Gastroesophageal sphincter (tissue), 4 donors: ENCODE measurements at regions not wholly inside any gene's neighbourhood (a gene's known extent, or its start where the extent isn't known, plus 50 kb on each side); places are given as distances from the start of the nearest gene placed in this dataset.

Experiments used
- ATAC-seq: fragments of 150-250 bp; one replicate; pipeline ENCODE4 v1.9.1; 2016; ENCODE audit warnings: mild to moderate bottlenecking, moderate library complexity
- H3K27ac ChIP-seq, 4 donors: fragments of 200-600 bp; sonication (generic) in 3 of 4; 1 replicate in 3 of 4; 2 replicates in 1 of 4; pipeline ENCODE4 v1.5.1; 2016 to 2019
- H3K27me3 ChIP-seq: fragments of 200-600 bp; sonication (generic); one replicate; pipeline ENCODE4 v1.5.1; 2019
- H3K36me3 ChIP-seq, 2 donors: fragments of 200-600 bp; sonication (generic); one replicate each; pipeline ENCODE4 v1.5.1; 2019; ENCODE audit warnings: control low read depth in 1 of 2
- H3K4me1 ChIP-seq, 3 donors: fragments of 200-600 bp; sonication (generic); 1 replicate in 2 of 3; 2 replicates in 1 of 3; pipeline ENCODE4 v1.5.1; 2016 to 2019; ENCODE audit warnings: control low read depth in 2 of 3
- H3K4me3 ChIP-seq, 2 donors: fragments of 200-600 bp; sonication (generic); one replicate each; pipeline ENCODE4 v1.5.1; 2019; ENCODE audit warnings: mild to moderate bottlenecking in 1 of 2, moderate library complexity in 1 of 2
- H3K9me3 ChIP-seq, 3 donors: fragments of 200-600 bp; sonication (generic); one replicate each; pipeline ENCODE4 v1.5.1; 2017 to 2019; ENCODE audit warnings: control low read depth in 2 of 3
- CTCF ChIP-seq, 4 experiments: fragments of 200-600 bp in 2 of 4; fragments of 450-650 bp in 2 of 4; sonication (generic) in 1 of 4; IDR thresholded peaks; one replicate each; pipeline ENCODE4 v1.5.1; 2017 to 2019; ENCODE audit warnings: antibody characterized with exemption in 4 of 4, mild to moderate bottlenecking in 2 of 4, moderate library complexity in 2 of 4
- EP300 ChIP-seq: sonication (generic); formaldehyde crosslinking; IDR thresholded peaks from one replicate; pipeline ENCODE4 v1.6.1; 2017; ENCODE audit warnings: antibody characterized with exemption, mild to moderate bottlenecking
- POLR2A ChIP-seq, 2 donors: fragments of 450-650 bp; IDR thresholded peaks; one replicate each; pipeline ENCODE4 v1.6.1; 2017; ENCODE audit warnings: antibody characterized with exemption in 2 of 2, mild to moderate bottlenecking in 2 of 2, moderate library complexity in 1 of 2
- POLR2AphosphoS5 ChIP-seq: sonication (generic); formaldehyde crosslinking; IDR thresholded peaks from one replicate; pipeline ENCODE4 v1.6.1; 2017; ENCODE audit warnings: antibody characterized with exemption
- WGBS, 2 donors: methylation state at CpG; one replicate each; pipeline ENCODE4 v1.1.5; 2018; ENCODE audit warnings: low coverage in 1 of 2; 5-methylcytosine and 5-hydroxymethylcytosine counted together

GRCh38 chr9:34891386-34891785 is 66.7 kb upstream of the PHF24 start:
- WGBS, 2 donors: no CpG with 5 or more reads among the region's 1 CpG

GRCh38 chr9:34887841-34888240 is 70.2 kb upstream of the PHF24 start:
- ATAC-seq: no peak
- TF ChIP-seq CTCF (IDR thresholded peaks at IDR 0.05) (no peak), EP300 (no peak), POLR2AphosphoS5 (no peak), POLR2A (IDR thresholded peaks at IDR 0.05) (no peak)
- no peak overlapping the region for H3K4me3 ChIP-seq
- WGBS, 2 donors: 20 to 30% methylated on average over 2 of the region's 2 CpGs
- no peak overlapping the region for H3K27ac ChIP-seq
- no peaks in the 10 kb centered on the region for H3K9me3 ChIP-seq
- H3K27me3 ChIP-seq: peaks cover 16% of the 10 kb centered on the region
- no peaks in the 10 kb centered on the region for H3K4me1 ChIP-seq
- H3K36me3 ChIP-seq: no peaks in the 10 kb centered on the region

More at GRCh38 chr9:34891386-34891785, 66.7 kb upstream of the PHF24 start:
- ATAC-seq: no peak
- H3K27ac ChIP-seq: peak overlapping the region in 1 of 4 donors; percentile 2
- H3K9me3 ChIP-seq: no peaks in the 10 kb centered on the region
- no peak for TF ChIP-seq POLR2A (IDR thresholded peaks at IDR 0.05)
- no peak for TF ChIP-seq POLR2AphosphoS5
- TF ChIP-seq CTCF (IDR thresholded peaks at IDR 0.05): no peak
- no peak for TF ChIP-seq EP300
- H3K4me3 ChIP-seq: no peak overlapping the region
- no peaks in the 10 kb centered on the region for H3K4me1 ChIP-seq
- no peaks in the 10 kb centered on the region for H3K36me3 ChIP-seq
- H3K27me3 ChIP-seq: peaks cover 38% of the 10 kb centered on the region

DNA sequence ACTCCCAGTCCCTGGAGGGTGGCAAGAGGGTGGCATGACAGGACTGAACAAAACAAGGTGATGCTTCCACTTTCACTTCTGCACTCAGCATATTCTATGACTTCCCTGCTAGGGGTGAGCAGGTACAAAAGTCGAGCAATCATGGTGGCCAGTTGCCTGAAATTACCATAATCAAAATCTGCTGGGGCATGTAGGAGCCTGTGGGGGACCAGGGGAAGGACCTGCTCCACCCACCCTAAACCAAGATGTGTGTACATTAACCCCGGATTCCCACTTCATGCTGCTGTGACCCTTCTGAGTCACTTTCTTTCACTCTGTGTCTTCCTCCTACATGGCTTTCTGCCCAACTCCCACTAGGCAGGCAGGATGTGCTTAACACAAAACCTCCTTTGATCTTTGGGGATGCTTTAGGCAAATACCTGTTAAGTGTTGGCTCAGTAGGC is 73.3 kb upstream of the PHF24 start:
- no peaks in the 10 kb centered on the region for H3K4me1 ChIP-seq
- WGBS, 2 donors: 50% methylated on average over 1 of the region's 2 CpGs; no CpG with 5 or more reads in 1 of the 2 donors
- no peak overlapping the region for H3K4me3 ChIP-seq
- ATAC-seq: no peak
- H3K36me3 ChIP-seq: no peaks in the 10 kb centered on the region
- peaks cover 8% of the 10 kb centered on the region for H3K27me3 ChIP-seq
- no peak overlapping the region for H3K27ac ChIP-seq
- TF ChIP-seq CTCF (IDR thresholded peaks at IDR 0.05) (no peak), POLR2AphosphoS5 (no peak), POLR2A (IDR thresholded peaks at IDR 0.05) (no peak), EP300 (no peak)
- H3K9me3 ChIP-seq: no peaks in the 10 kb centered on the region

DNA sequence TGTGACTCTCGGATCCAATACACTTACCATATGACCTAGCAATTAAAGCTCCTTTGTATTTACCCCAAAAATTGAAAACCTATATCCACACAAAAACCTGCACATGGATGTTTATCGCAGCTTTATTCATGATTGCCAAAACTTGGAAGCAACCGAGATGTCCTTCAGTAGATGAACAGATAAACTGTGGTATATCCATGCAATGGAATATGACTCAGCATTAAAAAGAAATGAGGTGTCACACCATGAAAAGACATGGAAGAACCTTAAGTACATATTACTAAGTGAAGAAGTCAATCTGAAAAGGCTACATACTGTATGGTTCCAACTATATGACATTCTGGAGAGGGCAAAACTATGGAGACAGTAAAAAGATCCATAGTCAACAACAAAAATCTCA is 82.0 kb upstream of the PHF24 start:
- H3K36me3 ChIP-seq: no peaks in the 10 kb centered on the region
- no peak overlapping the region for H3K27ac ChIP-seq
- no peaks in the 10 kb centered on the region for H3K4me1 ChIP-seq
- H3K27me3 ChIP-seq: peaks cover 10% of the 10 kb centered on the region
- WGBS, 2 donors: 78 to 87% methylated on average over 3 of the region's 3 CpGs
- H3K9me3 ChIP-seq: no peaks in the 10 kb centered on the region
- no peak for ATAC-seq
- no peak for TF ChIP-seq POLR2AphosphoS5
- no peak for TF ChIP-seq CTCF (IDR thresholded peaks at IDR 0.05)
- no peak for TF ChIP-seq EP300
- no peak for TF ChIP-seq POLR2A (IDR thresholded peaks at IDR 0.05)
- H3K4me3 ChIP-seq: no peak overlapping the region

DNA sequence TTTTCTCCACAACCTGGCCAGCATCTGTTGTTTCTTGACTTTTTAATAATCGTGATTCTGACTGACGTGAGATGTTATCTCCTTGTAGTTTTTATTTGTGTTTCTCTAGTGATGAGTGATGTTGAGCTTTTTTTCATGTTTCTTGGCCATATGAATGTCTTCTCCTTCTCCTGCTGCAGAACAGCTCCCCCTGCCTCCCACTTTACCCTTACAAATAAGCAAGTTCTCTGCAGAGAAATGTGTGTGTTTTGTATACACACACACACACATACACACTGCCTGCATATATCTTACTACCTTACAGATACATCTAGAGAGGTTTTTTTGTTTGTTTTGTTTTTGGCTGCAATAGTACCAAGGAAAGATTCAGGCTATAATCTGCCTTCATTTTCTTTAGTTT is 88.7 kb upstream of the PHF24 start:
- H3K4me3 ChIP-seq: no peak overlapping the region
- TF ChIP-seq CTCF (IDR thresholded peaks at IDR 0.05): peak in 1 of 4 experiments; percentile 15
- no peak for TF ChIP-seq POLR2AphosphoS5
- H3K4me1 ChIP-seq: no peaks in the 10 kb centered on the region
- WGBS, 2 donors: 39 to 64% methylated on average over 2 of the region's 2 CpGs
- no peaks in the 10 kb centered on the region for H3K36me3 ChIP-seq
- no peak for ATAC-seq
- H3K27me3 ChIP-seq: no peaks in the 10 kb centered on the region
- peaks cover 0 to 21% (median 0%) of the 10 kb centered on the region in 3 donors for H3K9me3 ChIP-seq
- no peak overlapping the region for H3K27ac ChIP-seq
